ENCODE measurements at regions not wholly inside any gene's neighbourhood (a gene's known extent, or its start where the extent isn't known, plus 50 kb on each side); places are given as distances from the start of the nearest gene placed in this dataset.
"Not testable (repeated sequence)": the region's sequence is repeated elsewhere in the genome, so short reads cannot be mapped to it uniquely, and the experiment has no call there.

GRCh38 chr14:106021832-106022231 lies 495.4 kb downstream of the TMEM121 start:
- DNase-seq, result no peak

GRCh38 chr14:106022648-106023047 lies 496.3 kb downstream of the TMEM121 start:
- not testable (repeated sequence) for DNase-seq

- no peak for DNase-seq
Measured at GRCh38 chr14:106023411-106023810, 497.0 kb downstream of the TMEM121 start.

- DNase-seq, result no peak
Measured at GRCh38 chr14:106024983-106025604, 498.7 kb downstream of the TMEM121 start.

GRCh38 chr14:106026026-106026425 lies 499.6 kb downstream of the TMEM121 start:
- DNase-seq, result no peak

GRCh38 chr14:106027759-106028158 lies 501.4 kb downstream of the TMEM121 start:
- not testable (repeated sequence) for DNase-seq

- no peak for DNase-seq
Measured at GRCh38 chr14:106029959-106030358, 503.6 kb downstream of the TMEM121 start.

- DNase-seq, result no peak
Measured at GRCh38 chr14:106037380-106037779, 511.0 kb downstream of the TMEM121 start.

- no peak for DNase-seq
Measured at GRCh38 chr14:106038263-106038662, 511.9 kb downstream of the TMEM121 start.

GRCh38 chr14:106039400-106039799 lies 513.0 kb downstream of the TMEM121 start:
- DNase-seq, result no peak

GRCh38 chr14:106044515-106044914 lies 518.1 kb downstream of the TMEM121 start:
- DNase-seq, result no peak

- no peak for DNase-seq
Measured at GRCh38 chr14:106044949-106045596, 518.7 kb downstream of the TMEM121 start.

GRCh38 chr14:106051796-106052195 lies 525.4 kb downstream of the TMEM121 start:
- DNase-seq, result no peak

GRCh38 chr14:106055289-106055688 lies 528.9 kb downstream of the TMEM121 start:
- DNase-seq, result no peak

- no peak for DNase-seq
Measured at GRCh38 chr14:106058342-106058741, 532.0 kb downstream of the TMEM121 start.

- DNase-seq, result no peak
Measured at GRCh38 chr14:106060276-106060975, 534.0 kb downstream of the TMEM121 start.

- not testable (repeated sequence) for DNase-seq
Measured at GRCh38 chr14:106061877-106062500, 535.6 kb downstream of the TMEM121 start.

- no peak for DNase-seq
Measured at GRCh38 chr14:106062502-106063272, 536.3 kb downstream of the TMEM121 start.

- DNase-seq, result no peak
Measured at GRCh38 chr14:106067935-106068334, 541.6 kb downstream of the TMEM121 start.

GRCh38 chr14:106069804-106070625 lies 543.6 kb downstream of the TMEM121 start:
- no peak for DNase-seq

GRCh38 chr14:106080922-106081321 lies 554.5 kb downstream of the TMEM121 start:
- DNase-seq, result no peak

GRCh38 chr14:106081721-106082120 lies 555.3 kb downstream of the TMEM121 start:
- DNase-seq, result not testable (repeated sequence)

Data from hippocampal formation (tissue), 2 donors.